Hypothalamus (tissue), 51 donors: ENCODE measurements at regions not wholly inside any gene's neighbourhood (a gene's known extent, or its start where the extent isn't known, plus 50 kb on each side); places are given as distances from the start of the nearest gene placed in this dataset.

Experiments used
- DNase-seq, 51 donors: peaks; one replicate each; lab custom pipeline; 2025; lab: John Stamatoyannopoulos, UW

- no peak for DNase-seq
These were observed 210.8 kb downstream of the SEMA6A start for GRCh38 chr5:116363780-116364179.

DNA sequence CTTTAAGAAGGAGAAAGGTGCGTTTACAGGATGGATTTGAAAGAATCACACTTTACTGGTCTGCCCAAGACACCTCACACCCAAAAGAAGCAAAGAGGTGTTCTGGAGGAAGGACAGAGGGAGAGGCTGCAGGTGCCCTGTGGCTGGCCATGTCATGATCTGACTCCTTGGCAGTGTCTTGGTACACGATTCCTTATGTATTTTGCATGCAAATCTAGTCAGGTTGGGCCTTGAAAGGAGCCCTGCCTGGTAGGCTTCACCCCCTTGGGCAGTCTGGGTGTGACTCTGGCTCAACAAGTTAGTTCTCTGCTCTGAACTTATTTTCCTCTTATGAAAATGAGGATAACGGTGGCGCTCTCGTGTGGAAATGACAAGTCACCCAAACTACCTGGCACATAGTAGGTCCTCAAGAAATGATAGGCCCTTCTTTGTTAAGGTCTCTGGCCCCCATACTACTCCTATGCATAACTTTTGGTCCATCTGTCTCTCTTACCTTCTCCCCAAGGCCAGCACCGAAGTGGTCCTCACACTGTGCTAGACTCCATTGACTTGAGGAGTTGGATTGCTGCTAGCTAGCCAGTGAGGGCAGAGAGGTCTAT lies 212.5 kb downstream of the SEMA6A start:
- no peak for DNase-seq

GRCh38 chr5:116361171-116361967 lies 213.3 kb downstream of the SEMA6A start:
- peak in 45 of 51 donors; percentile 10 to 85 (median 66) for DNase-seq

DNA sequence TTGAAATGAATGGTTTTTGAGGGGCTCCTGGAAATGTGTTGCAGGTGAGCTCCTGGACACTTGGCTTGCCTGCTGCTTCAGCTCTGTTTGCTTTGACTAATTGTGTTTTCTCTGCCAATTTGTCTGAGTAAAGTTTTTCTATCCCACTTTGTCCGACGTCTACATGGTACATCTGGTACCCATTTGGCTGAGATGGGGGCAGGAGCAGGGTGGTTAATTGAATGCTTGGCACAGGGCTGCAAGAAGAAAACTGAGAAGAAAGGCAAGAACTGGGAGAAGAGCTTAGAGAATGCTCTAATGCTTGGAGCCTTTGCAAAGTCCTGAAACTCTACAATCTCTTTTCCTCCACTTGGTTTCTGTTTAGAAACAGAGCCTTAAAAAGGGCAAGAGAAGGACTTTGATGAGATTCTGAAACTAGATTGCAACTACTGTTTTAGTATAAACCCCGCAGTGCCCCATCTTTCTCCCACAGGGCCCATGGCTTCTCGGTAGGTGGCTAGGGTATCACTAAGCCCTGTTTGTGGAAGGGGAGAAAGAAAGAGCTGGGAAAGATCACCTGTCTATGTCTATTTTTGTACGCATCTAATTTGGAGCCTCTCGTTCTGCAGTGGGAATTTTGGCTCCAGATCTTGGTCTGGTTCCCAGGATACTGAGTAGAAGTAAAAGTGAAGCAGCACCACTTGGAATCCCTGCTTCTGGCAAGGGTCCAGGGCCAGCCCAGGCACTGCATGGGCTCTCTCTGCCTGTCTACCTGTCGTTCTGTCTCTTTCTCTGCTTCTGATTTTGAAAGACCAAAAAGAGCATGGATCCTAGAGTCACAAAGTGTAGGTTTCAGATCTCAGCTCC lies 214.4 kb downstream of the SEMA6A start:
- peak in 18 of 51 donors; percentile 9 to 43 (median 22) for DNase-seq

DNA sequence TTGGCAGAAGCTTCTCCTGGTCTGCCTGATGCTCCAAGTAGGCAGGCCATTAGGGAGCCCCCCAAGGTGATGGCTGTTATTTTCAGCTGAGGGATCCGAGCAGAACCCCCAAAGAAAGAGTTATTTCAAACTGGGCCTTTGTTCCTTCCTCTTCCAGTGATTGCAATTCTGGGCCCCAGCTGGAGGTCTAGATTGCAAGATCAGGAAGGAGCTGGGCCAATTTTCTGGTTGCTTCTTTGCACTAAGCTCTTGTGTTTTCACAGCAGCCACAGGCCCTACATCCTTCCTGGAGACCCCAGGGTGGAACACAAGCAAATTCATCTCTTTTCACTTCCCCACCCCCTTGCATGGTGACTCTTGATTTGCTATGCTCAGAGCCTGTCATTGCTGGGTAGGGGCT lies 215.0 kb downstream of the SEMA6A start:
- no peak for DNase-seq

- DNase-seq: no peak
These were observed 215.7 kb downstream of the SEMA6A start for GRCh38 chr5:116358911-116359418.

DNA sequence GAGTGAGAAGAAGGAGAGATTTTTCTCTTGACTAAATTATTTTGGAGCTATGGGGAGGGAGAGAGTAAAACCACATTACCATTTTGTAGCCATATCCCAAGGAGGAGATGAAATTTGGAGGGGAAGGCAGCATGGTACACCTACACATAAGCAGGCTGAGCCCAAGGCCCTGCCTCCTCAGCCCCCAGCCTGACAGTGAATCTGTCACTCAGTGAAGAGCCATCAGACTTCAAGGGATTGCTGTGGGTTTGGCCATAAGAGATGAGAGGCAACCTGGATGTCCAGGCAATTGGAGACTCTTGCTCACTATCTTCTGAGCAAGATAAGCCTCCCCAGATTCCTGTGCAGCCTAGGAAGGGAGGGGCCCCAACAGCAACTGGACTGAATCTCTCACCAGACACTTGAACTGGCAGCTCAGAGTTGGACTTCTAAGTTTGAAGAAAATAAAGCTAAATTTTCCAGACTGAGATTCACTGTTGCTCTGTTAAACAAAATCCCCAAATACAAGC lies 216.6 kb downstream of the SEMA6A start:
- DNase-seq: no peak

DNA sequence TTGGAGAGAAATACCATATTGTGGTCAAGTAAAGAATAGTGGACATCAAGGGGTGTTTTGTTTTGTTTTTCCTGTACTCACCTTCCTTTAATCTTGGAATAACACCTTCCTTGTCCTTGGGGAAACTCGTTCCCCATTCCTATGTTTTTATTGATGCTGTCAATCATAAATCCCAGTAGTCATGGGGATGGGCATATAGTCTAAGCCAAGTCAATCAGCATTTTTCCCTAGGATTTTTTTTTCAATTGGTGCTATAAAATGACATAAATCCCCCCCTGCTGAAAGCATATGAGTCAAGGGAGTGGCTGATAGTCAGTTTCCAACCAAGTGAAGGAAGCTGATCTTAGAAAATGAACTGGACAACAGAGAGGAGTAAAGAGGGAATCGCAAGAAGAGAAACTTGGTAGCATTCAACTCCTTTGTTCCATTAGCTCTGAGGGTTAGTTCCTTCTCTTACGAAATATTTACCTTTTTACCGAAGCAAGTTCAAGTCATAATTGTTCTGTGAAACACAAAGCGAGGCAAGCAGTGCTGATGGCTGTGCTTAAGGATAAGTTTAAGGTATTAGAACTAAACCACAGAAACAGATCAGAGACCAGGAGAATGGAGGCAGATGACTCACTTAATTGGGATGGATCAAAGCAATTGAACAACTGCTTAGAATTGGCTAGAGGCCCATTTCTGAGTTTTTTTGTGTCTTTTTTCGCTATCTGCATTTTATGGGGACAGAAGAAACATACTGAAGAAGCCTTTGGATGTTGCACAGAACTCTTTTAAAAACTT lies 218.6 kb downstream of the SEMA6A start:
- DNase-seq: no peak

- DNase-seq: no peak
These were observed 219.9 kb downstream of the SEMA6A start for GRCh38 chr5:116354699-116355098.

DNA sequence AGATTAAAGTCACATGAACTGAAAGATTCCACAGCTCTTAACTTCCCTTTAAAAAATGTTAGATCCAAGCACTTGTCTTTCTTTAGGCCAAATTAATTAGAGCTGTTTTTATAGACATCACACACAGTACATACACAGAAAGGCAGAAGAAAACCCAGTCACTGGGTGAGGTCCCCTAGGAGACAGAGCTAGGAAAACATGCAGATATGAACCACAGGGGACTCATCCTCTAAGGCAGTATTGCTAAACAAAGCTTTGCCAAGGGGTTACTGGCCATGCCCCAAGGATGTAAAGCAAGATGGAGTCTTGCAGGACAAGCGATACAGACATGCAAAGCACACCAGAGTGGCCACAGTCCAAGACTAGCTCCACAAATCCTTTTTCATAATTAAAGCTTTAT lies 227.0 kb downstream of the SEMA6A start:
- no peak for DNase-seq

DNA sequence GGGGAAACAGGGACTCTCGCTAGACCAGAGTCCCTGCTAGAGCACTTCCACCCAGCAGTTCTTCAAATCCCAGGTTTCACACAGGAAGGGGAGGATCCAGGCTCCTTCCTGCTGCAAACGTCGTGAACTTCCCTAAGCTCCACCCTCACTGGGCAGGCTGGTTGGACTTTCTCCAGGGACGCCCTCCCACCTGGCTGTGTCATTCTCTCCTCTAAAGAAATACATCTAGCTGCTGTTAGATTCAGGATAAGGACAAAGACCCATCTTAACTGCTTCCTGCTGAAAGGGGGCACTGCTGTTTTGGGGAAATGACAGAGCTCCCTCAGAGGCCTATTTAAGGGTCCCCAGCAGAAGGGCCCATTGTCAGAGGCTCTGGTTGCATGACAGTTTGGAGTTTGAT lies 230.7 kb downstream of the SEMA6A start:
- peak in 1 of 51 donors; percentile 21 for DNase-seq
